ENCODE measurements at regions not wholly inside any gene's neighbourhood (a gene's known extent, or its start where the extent isn't known, plus 50 kb on each side); places are given as distances from the start of the nearest gene placed in this dataset.

DNA sequence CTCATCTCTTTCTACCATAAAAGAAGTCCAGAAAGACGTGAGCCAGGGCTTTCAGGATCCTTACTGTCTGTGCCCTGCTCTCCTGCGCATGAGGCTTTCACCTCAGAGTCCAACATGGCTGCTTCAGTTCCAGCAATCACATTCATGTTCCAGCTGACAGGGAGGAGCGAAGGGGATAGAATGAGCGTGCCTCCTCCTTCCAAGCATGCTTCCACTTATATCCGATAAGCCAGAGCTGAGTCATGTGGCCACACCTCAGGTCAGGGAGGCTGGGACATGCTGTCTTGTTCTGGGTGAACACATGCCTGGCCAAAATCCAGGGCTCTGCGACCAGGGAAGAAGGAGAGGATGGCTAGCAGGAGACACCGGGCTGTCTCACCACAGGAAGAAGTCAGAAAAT lies 248.2 kb downstream of the SKAP2 start:
- DNase-seq (ENCODE audit: low spot score) = no peak
- Mint-ChIP-seq H3K4me3 (no peak overlapping the region), H3K27ac (no peak overlapping the region), H3K36me3 (ENCODE audit: low read depth) (no peaks in the 10 kb centered on the region), H3K4me1 (ENCODE audit: low read depth) (no peaks in the 10 kb centered on the region), H3K9me3 (no peaks in the 10 kb centered on the region), H3K27me3 (ENCODE audit: low read depth) (no peaks in the 10 kb centered on the region)

DNA sequence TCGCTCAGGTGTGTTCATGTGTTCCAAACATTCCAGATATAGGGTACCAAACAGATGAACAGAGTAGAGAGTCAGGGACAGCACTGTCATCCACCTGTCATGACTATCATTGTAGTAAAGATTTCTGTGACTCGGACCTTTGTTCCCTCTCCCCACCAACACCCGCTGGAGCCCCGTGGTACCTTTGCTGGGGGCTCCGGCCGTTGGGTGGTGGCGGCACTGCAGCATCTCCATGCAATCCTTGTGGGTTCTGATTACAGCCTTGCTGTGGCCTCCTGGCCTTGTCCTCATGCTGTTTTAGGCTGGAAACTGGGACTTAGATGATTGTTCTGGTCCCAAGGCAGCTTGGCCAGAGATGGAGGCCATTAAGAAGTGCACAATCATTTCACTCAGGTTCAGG lies 247.3 kb downstream of the SKAP2 start:
- Mint-ChIP-seq H3K4me3 (no peak overlapping the region), H3K4me1 (ENCODE audit: low read depth) (no peaks in the 10 kb centered on the region), H3K27me3 (ENCODE audit: low read depth) (no peaks in the 10 kb centered on the region), H3K36me3 (ENCODE audit: low read depth) (no peaks in the 10 kb centered on the region), H3K9me3 (no peaks in the 10 kb centered on the region), H3K27ac (no peak overlapping the region)
- no peak for DNase-seq (ENCODE audit: low spot score)

Data from T-helper 2 cell treated with Interferon-gamma antibody and Interleukin-4, amounts not matched to agents 5 μg/mL and 100 μg/mL, for 36 hours (primary cell).